Effector memory CD4-positive, alpha-beta T cell (primary cell): ENCODE measurements at regions not wholly inside any gene's neighbourhood (a gene's known extent, or its start where the extent isn't known, plus 50 kb on each side); places are given as distances from the start of the nearest gene placed in this dataset.
"Not testable (repeated sequence)": the region's sequence is repeated elsewhere in the genome, so short reads cannot be mapped to it uniquely, and the experiment has no call there.

Experiments
- DNase-seq, 3 donors: peaks; one replicate each; pipeline ENCODE4 v3.0.0-alpha.2; 2020
- H3K27ac ChIP-seq: 2 replicates; pipeline ENCODE4 v1.7.0; 2013; ENCODE audit warnings: mild to moderate bottlenecking, low read length, moderate library complexity; ENCODE audit not compliant: insufficient read depth, poor library complexity, severe bottlenecking
- H3K27me3 ChIP-seq: replicated peaks from 2 replicates; pipeline ENCODE4 v1.7.0; 2013; ENCODE audit warnings: mild to moderate bottlenecking, low read length; ENCODE audit not compliant: insufficient read depth, control insufficient read depth, poor library complexity, severe bottlenecking
- H3K36me3 ChIP-seq: 2 replicates; pipeline ENCODE4 v1.7.0; 2013; ENCODE audit warnings: mild to moderate bottlenecking, low read length, moderate library complexity; ENCODE audit not compliant: control insufficient read depth, insufficient read depth
- H3K4me1 ChIP-seq: 2 replicates; pipeline ENCODE4 v1.7.0; 2013; ENCODE audit warnings: low read length, mild to moderate bottlenecking; ENCODE audit not compliant: control insufficient read depth, insufficient read depth, poor library complexity, severe bottlenecking
- H3K4me3 ChIP-seq: 2 replicates; pipeline ENCODE4 v1.7.0; 2013; ENCODE audit warnings: low read length, low read depth, mild to moderate bottlenecking; ENCODE audit not compliant: insufficient read depth, poor library complexity, severe bottlenecking
- H3K9me3 ChIP-seq: 2 replicates; pipeline ENCODE4 v1.7.0; 2013; ENCODE audit warnings: mild to moderate bottlenecking, low read length, moderate library complexity; ENCODE audit not compliant: control insufficient read depth

DNA sequence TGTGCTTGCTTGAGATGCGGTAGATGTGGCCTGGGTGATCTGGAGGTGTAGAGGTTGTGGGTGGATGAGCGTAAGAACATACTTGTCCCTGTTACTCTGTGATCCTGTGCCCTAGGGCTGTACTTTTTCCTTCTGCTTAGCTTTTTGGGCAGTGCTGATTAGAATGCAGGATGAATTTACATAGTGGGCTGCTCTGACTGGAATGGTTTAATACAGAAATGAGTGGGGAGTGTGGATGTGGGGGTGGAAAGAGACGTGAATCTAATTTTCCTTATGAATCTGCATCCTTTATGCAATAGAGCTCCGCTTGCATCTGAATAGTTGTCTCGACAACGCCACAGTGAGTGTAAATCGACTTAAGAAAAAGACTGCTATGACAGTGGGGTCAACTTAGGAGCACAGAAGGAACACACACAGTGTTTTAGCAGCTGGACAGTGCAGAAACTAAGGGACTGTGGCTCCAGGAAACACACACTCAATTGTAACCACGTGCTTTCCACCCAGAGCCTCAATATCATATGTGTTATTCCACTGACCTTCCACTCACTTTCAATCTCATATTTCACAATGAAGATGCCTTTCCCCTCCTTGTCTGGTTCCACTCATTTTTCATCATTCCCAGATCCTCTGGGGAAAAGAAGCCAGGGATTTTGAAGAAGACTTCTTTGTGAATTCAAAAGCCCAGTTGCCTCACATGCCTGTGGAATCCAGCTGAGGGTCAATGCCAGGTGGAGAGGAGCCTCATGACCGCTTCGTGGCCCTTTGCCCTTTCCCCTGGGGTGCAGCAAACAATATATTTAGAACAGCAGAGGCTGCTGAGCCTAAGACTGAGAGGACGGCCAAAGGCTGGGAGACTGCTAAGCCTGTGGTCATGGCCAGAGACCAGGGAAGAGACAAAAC lies 91.4 kb downstream of the BMP15 start:
- H3K4me1 ChIP-seq, DNase-seq, H3K27ac ChIP-seq, H3K36me3 ChIP-seq, H3K27me3 ChIP-seq, H3K4me3 ChIP-seq, H3K9me3 ChIP-seq: not testable (repeated sequence)

DNA sequence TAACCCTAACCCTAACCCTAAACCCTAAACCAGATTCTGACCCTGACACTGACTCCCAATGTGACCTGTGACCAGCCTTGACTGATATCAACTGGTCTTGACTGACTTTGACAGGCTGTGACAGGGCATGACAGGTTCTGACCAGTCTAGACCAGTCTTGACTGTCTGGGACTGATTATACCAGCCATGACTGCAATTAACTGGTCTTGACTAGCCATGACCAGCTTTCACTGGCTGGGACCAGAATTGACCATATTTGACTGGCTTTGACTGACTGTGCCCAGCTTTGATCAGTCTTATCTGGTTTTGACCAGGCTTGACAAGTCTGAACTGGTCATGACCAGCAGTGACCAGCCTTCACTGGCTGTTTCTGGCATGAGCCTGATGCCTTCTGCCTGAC lies 95.5 kb downstream of the BMP15 start:
- H3K4me1 ChIP-seq, result no peaks in the 10 kb centered on the region
- no peak overlapping the region for H3K27ac ChIP-seq
- no peaks in the 10 kb centered on the region for H3K36me3 ChIP-seq
- DNase-seq, result no peak
- H3K27me3 ChIP-seq, result no peaks in the 10 kb centered on the region
- no peak overlapping the region for H3K4me3 ChIP-seq
- H3K9me3 ChIP-seq, result no peaks in the 10 kb centered on the region

DNA sequence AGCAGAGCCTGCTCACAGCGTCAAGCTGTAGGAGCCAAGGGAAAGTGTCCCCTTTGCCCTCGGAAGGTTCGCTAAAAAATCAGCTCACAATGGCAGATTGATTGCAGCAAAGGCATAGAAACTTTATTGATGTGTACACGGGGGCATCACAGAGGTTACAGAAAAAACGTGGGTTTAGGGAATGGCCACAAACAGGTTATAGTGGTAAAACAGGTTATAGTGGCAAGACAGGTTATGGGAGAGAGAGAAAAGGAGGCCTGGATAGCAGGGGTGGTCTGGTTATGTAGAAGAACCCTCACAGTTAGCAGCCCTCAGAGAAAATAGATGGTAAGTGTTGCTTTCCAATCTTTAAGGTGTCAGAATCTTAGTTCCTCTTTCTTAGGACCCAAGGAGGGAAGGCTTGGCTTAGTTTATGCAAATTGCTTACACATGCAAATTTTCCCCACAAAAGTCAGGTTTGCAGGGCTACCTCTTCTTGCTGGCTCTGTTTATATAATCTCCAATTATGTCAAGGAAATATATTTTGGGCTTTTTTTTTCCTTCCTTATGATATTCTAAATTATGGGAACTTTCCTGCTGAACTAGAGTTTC lies 113.7 kb downstream of the BMP15 start:
- H3K27me3 ChIP-seq, result no peaks in the 10 kb centered on the region
- H3K4me3 ChIP-seq, result no peak overlapping the region
- no peaks in the 10 kb centered on the region for H3K4me1 ChIP-seq
- DNase-seq, result no peak
- H3K27ac ChIP-seq, result no peak overlapping the region
- no peaks in the 10 kb centered on the region for H3K9me3 ChIP-seq
- H3K36me3 ChIP-seq, result no peaks in the 10 kb centered on the region

DNA sequence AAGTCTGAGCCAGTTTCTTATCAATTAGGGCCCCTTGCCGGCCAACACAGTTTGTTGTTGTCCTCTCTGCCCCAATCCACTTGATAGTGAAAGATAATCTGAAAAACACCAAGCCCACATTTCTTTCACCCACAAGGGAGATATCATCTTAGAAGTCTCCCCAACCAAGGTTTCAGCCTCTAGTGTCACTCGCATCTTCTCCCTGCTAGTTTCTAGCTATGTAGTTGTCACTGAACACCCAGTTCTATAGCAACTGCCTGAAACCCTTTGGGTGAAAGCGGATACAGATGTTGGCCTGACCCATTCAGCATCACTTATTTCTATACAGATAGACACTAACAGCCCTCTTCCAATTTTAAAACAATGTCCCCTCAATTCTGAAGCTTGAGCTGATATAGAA lies 116.3 kb downstream of the BMP15 start:
- no peaks in the 10 kb centered on the region for H3K27me3 ChIP-seq
- H3K4me3 ChIP-seq, result no peak overlapping the region
- no peak overlapping the region for H3K27ac ChIP-seq
- no peaks in the 10 kb centered on the region for H3K9me3 ChIP-seq
- no peak for DNase-seq
- H3K4me1 ChIP-seq, result no peaks in the 10 kb centered on the region
- no peaks in the 10 kb centered on the region for H3K36me3 ChIP-seq

DNA sequence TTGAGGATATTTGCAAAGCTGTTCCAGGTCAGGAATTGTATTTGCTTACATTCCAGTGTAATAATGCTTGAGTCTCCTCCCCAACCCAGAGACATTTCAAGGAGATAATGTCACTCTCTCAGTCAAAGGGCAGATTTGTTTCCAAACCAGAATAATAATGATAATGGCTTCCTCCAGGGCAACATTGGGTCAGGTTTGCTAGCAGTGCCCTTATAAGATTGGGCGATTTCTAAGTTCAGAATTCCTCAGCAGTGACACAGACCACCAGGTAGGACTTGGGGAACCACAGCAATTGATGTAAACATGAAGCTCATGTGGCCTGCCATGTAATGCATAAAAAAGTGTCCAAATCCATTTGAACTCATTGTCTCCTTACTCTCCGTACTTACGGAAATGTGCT lies 125.2 kb downstream of the BMP15 start:
- no peak overlapping the region for H3K27ac ChIP-seq
- DNase-seq, result no peak
- H3K4me3 ChIP-seq, result no peak overlapping the region
- H3K27me3 ChIP-seq, result no peaks in the 10 kb centered on the region
- no peaks in the 10 kb centered on the region for H3K36me3 ChIP-seq
- H3K9me3 ChIP-seq, result no peaks in the 10 kb centered on the region
- no peaks in the 10 kb centered on the region for H3K4me1 ChIP-seq

DNA sequence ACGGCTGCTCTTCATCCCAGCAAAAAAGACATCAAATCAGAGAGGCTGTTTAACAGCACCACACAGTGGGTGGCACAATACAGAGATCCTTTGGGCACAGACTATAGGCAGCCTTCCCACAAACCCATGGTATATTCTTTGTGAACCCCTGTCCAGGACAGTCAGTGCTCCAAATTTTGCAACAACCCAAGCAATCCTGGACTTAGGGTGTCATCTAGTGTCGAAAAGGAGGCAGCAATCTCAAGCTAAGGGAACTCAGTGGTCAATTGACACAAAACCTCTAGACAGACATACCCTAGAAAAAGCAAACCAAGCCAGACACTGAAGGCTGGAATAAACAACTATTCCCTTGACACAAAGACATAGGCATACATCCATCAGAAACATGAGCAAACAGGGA lies 137.4 kb downstream of the BMP15 start:
- Histone ChIP-seq H3K9me3 (no peaks in the 10 kb centered on the region), H3K27ac (no peak overlapping the region), H3K36me3 (no peaks in the 10 kb centered on the region), H3K4me1 (no peaks in the 10 kb centered on the region), H3K4me3 (no peak overlapping the region), H3K27me3 (no peaks in the 10 kb centered on the region)
- DNase-seq, result no peak

DNA sequence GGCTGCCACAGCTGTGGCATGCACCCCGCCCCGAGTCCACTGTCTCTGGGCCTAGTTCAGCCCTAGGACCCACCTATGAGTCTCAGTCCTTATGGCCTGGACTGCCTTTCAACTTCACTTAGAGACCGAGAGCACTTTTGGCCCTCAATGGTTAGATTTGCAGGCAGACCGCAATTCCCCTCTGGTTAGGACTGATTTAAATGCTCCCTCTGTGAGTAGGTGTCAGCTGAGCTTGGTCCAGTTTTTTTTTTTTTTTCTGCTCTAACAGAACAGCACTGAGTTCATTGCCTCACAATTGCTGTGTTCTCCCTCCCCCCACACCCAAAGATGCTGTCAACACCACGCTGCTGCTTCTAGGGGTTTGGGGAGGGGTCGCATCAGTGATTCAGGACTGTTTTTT lies 143.2 kb downstream of the BMP15 start:
- no peak overlapping the region for H3K27ac ChIP-seq
- H3K4me1 ChIP-seq, result no peaks in the 10 kb centered on the region
- no peak overlapping the region for H3K4me3 ChIP-seq
- H3K9me3 ChIP-seq, result no peaks in the 10 kb centered on the region
- H3K36me3 ChIP-seq, result no peaks in the 10 kb centered on the region
- no peak for DNase-seq
- H3K27me3 ChIP-seq, result no peaks in the 10 kb centered on the region

DNA sequence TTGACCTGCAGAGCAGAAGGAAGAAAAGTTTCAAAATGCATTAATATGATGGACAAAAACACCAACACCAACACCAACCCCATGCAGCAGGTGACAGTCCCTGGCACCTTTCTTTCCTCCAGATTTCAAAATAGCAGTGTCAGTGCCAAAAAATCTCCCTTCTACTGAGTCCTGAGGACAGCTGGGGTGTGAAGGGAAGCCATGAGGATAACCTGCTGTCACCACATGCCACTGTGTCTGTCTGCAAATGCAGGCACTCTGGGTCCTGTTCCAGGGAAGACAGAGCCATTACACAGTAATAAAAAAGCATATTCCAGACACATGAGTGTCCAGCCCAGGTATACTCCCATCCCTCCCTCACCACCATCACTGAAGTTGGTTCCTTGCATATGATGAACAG lies 187.5 kb downstream of the BMP15 start:
- Histone ChIP-seq H3K9me3 (no peaks in the 10 kb centered on the region), H3K4me3 (no peak overlapping the region), H3K27ac (no peak overlapping the region), H3K4me1 (no peaks in the 10 kb centered on the region), H3K27me3 (no peaks in the 10 kb centered on the region), H3K36me3 (no peaks in the 10 kb centered on the region)
- DNase-seq, result no peak

DNA sequence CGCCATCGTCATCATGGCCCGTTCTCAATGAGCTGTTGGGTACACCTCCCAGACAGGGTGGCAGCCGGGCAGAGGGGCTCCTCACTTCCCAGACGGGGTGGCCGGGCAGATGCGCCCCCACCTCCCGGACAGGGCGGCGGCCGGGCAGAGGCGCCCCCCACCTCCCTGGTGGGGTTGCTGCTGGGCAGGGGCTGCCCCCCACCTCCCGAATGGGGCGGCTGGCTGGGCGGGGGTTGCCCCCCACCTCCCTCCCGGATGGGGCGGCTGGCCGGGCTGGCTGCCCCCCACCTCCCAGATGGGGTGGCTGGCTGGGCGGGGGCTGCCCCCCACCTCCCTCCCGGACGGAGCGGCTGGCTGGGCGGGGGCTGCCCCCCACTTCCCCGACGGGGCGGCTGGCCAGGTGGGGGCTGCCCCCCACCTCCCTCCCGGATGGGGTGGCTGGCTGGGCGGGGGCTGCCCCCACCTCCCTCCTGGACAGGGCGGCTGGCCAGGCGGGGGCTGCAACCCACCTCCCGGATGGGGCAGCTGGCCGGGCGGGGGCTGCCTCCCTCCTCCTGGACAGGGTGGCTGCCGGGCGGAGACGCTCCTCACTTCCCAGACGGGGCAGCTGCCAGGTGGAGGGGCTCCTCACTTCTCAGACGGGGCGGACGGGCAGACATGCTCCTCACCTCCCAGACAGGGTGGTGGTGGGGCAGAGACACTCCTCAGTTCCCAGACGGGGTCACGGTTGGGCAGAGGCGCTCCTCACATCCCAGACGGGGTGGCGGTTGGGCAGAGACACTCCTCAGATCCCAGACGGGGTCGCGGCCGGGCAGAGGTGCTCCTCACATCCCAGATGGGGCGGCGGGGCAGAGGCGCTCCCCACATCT lies 208.8 kb downstream of the BMP15 start:
- DNase-seq, H3K4me3 ChIP-seq, H3K27me3 ChIP-seq, H3K27ac ChIP-seq, H3K4me1 ChIP-seq, H3K36me3 ChIP-seq, H3K9me3 ChIP-seq: not testable (repeated sequence)

DNA sequence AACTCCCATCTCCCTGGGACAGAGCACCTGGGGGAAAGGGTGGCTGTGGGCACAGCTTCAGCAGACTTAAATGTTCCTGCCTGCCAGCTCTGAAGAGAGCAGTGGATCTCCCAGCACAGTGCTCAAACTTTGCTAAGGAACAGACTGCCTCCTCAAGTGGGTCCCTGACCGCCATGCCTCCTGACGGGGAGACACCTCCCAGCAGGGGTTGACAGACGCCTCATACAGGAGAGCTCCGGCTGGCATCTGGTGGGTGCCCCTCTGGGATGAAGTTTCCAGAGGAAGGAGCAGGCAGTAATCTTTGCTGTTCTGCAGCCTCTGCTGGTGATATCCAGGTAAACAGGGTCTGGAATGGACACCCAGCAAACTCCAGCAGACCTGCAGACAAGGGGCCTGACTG lies 206.9 kb upstream of the NUDT10 start:
- H3K27me3 ChIP-seq, H3K27ac ChIP-seq, H3K36me3 ChIP-seq, H3K4me3 ChIP-seq, H3K4me1 ChIP-seq, DNase-seq, H3K9me3 ChIP-seq: not testable (repeated sequence)
